DOHH2 (cell line): ENCODE measurements at regions not wholly inside any gene's neighbourhood (a gene's known extent, or its start where the extent isn't known, plus 50 kb on each side); places are given as distances from the start of the nearest gene placed in this dataset.

Experiments used
- EZH2phosphoT487 ChIP-seq: fragments of 200-600 bp; sonication (generic); IDR thresholded peaks from 2 replicates; pipeline ENCODE4 v1.6.1; 2017; ENCODE audit warnings: borderline replicate concordance, mild to moderate bottlenecking, antibody characterized with exemption, low read length, moderate library complexity, mixed read lengths
- TF ChIP-seq, protein P1 (sequence below): fragments of 200-600 bp; sonication (generic); IDR thresholded peaks from one replicate; pipeline ENCODE4 v1.5.1; 2014; ENCODE audit warnings: antibody characterized with exemption, mild to moderate bottlenecking, low read depth, low read length; ENCODE audit not compliant: poor library complexity, severe bottlenecking

GRCh38 chr4:31518796-31519250 is 798.7 kb downstream of the PCDH7 start:
- TF ChIP-seq, protein P1, sequence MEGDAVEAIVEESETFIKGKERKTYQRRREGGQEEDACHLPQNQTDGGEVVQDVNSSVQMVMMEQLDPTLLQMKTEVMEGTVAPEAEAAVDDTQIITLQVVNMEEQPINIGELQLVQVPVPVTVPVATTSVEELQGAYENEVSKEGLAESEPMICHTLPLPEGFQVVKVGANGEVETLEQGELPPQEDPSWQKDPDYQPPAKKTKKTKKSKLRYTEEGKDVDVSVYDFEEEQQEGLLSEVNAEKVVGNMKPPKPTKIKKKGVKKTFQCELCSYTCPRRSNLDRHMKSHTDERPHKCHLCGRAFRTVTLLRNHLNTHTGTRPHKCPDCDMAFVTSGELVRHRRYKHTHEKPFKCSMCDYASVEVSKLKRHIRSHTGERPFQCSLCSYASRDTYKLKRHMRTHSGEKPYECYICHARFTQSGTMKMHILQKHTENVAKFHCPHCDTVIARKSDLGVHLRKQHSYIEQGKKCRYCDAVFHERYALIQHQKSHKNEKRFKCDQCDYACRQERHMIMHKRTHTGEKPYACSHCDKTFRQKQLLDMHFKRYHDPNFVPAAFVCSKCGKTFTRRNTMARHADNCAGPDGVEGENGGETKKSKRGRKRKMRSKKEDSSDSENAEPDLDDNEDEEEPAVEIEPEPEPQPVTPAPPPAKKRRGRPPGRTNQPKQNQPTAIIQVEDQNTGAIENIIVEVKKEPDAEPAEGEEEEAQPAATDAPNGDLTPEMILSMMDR, result no peak
- TF ChIP-seq EZH2phosphoT487, result no peak
